Glomerular visceral epithelial cell (primary cell): ENCODE measurements at regions not wholly inside any gene's neighbourhood (a gene's known extent, or its start where the extent isn't known, plus 50 kb on each side); places are given as distances from the start of the nearest gene placed in this dataset.
"Not testable (repeated sequence)": the region's sequence is repeated elsewhere in the genome, so short reads cannot be mapped to it uniquely, and the experiment has no call there.

Source experiments
- DNase-seq: peaks from one replicate; pipeline ENCODE4 v3.0.0-alpha.2; 2016; ENCODE audit errors: extremely low spot score

DNA sequence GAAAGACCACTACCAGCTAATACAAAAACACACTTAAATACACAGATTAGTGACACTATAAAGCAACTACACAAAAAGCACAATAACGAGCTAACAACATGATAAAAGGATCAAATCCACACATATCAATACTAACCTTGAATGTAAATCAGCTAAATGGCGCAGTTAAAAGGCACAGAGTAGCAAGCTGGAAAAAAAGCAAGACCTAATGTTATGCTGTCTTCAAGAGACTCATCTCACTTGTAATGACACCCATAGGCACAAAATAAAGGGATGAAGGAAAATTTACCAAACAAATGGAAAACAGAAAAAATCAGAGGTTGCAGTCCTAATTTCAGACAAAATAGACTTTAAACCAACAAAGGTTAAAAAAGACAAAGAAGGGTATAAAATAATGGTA lies 86.3 kb downstream of the NUS1 start:
- no peak for DNase-seq

DNA sequence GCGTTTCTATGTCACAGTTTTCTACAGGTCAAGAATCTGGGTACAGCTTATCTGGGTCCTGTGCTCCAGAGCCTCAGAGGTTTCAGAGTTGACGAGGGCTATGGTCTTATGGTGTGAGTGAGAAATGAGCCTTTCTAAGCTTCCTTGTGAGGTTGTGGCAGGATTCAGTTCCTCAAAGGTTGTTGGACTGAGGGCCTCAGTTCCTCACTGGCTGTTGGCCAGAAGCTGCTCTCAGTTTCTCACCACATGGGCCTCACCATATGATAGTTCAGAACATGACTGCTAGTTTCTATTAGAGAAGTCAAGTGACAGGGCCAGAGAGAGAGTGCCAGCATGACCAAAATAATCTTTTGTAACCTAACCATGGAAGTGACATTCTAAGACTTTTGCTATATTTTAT lies 96.1 kb downstream of the NUS1 start:
- no peak for DNase-seq

DNA sequence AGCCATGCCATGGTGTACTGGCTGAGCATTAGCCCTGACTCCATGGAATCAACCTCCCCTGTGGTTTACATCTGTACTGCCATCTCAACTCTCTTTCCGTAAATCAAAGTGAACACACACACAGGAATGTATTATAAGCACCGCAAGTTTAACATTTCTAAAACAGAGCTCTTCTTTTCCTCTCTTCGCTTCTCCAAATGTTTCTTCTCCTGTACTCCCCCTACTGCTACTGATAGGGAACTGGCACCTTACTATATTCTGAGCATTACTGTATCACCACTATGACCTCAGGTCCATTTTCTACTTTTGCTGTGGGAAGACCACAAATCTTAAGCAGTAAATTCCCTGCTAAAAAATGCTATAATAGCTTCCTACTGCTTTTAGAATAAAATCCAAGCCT lies 101.2 kb downstream of the NUS1 start:
- DNase-seq, result no peak

DNA sequence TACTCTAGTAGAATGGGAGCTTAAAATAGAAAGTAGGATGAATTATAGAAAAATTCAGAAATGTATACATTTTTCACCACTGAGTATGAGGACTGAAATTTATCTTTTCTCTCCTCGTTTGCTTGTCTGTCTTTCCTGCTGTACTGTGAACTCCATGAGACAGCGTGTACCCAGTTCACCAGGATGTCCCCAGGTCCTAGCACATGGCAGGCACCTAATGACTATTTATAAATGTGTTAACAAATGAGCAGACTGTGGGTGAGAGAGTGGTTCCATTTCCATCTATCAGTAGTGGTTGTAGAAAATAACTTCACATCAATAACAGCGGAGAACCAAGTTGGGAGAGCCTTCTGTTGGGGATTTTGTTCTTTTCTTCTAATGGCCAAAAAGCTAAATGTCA lies 106.3 kb downstream of the NUS1 start:
- DNase-seq, result no peak

DNA sequence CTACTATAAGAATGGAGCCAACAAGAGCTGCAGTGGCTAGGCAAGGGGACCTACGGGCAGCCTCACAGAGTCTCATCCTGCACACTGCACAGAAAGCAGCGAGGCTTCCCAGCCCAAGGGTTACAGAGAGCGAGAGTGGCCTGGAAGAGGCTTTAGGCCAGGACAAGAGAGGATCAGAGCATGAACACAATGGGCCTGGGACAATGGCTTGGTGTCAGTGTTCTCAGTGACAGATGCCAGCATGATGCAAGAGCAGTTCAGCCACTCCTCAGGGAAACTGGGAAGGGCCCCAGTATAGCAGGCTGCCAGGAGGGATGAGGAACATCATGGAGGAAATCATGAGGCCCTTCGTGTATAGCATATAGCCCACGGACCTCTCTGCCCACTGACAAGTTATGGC lies 108.0 kb downstream of the NUS1 start:
- DNase-seq, result no peak

DNA sequence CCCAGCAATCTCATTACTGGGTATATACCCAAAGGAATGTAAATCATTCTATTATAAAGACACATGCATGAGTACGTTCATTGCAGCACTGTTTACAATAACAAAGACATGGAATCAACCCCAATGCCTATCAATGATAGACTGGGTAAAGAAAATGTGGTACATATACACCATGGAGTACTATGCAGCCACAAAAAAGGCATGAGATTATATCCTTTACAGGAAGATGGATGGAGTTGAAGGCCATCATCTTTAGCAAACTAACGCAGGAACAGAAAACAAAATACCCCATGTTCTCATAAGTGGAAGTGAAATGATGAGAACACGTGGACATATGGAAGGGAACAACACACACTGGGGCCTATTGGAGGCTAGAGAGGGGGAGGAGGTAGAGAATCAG lies 115.7 kb downstream of the NUS1 start:
- DNase-seq, result no peak

DNA sequence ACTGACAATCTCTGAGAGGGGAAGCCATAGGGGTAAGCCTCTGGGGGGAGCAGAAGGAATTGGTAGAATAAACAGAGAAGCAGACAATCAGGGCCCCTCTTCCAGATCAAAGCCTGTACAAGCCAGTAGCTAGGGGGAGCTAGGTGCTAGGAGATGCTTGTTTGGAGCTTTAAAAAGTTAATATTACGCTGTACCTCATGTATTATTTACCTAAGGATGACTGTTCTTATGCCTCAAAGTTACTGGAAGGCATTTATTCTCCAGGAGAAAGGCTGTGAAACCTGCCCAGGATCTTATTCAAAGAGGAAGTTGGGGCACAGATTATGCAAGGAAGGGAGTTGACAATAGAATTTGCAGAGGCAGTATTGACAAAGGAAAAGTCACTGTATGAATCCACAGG lies 111.8 kb upstream of the SLC35F1 start:
- no peak for DNase-seq

DNA sequence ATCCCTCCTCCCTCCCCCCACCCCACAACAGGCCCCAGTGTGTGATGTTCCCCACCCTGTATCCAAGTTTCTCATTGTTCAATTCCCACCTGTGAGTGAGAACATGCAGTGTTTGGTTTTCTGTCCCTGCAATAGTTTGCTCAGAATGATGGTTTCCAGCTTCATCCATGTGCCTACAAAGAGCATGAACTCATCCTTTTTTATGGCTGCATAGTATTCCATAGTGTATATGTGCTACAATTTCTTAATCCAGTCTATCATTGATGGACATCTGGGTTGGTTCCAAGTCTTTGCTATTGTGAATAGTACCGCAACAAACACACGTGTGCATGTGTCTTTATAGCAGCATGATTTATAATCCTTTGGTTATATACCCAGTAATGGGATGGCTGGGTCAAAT lies 108.2 kb upstream of the SLC35F1 start:
- DNase-seq, result not testable (repeated sequence)

DNA sequence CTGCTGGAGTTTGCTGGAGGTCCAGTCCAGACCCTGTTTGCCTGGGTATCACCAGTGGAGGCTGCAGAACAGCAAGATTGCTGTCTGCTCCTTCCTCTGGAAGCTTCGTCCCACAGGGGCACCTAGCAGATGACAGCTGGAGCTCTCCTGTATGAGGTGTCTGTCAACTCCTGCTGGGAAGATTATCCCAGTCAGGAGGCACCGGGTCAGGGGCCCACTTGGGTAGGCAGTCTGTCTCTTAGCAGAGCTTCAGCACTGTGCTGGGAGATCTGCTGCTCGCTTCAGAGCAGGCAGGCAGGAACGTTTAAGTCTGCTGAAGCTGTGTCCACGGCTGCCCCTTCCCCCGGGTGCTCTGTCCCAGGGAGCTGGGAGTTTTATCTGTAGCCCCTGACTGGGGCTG lies 96.8 kb upstream of the SLC35F1 start:
- no peak for DNase-seq

DNA sequence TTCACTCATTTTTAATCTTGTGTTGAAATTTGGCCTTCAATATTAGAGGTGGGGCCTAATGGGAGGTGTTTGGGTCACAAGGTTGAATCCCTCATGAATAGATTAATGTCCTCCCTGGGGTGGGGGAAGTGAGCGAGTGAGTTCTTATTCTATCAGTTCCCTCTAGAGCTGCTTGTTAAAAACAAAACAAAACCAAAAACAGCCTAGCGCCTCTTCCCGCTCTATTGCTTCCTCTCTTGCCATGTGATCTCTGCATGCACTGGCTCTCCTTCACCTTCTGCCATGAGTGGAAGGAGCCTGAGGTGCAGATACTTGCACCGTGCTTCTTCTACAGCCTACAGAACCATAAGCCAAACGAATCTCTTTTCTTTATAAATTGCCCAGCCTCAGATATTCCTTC lies 89.6 kb upstream of the SLC35F1 start:
- no peak for DNase-seq

DNA sequence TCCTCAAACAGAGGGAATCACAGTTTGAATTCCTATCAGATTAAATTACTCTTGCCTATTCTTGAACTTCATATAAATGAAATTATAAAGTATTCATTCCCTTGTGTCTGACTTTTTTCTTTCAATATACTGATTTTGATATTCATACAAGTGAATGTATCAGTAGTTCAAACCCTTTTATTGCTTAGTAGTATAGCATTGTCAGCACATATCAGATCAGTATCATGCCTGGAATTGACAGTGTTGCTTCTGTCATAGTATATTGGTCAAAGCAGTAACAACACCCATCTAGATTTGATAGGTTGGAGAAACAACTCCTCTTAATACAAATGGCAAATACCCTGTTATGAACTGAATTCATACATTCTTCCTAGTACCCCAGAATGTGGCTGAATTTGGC lies 89.1 kb upstream of the SLC35F1 start:
- no peak for DNase-seq

DNA sequence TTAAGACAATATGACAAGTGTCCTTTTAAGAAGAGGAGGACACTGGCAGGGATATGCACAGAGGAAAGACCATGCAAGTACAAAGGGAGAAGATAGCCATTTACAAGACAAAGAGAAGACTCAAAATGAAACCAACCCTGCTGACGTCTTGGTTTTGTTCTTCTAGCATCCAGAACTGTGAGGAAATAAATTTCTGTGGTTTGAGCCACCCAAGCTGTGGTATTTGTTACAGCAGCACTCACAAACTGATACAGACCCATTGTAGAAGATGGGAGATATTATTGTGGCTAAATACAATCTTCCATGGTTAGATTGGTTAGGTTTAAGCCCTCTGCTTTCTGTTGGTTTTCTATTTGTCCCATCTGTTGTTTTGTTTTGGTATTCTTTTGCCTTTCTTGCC lies 88.6 kb upstream of the SLC35F1 start:
- DNase-seq, result no peak

DNA sequence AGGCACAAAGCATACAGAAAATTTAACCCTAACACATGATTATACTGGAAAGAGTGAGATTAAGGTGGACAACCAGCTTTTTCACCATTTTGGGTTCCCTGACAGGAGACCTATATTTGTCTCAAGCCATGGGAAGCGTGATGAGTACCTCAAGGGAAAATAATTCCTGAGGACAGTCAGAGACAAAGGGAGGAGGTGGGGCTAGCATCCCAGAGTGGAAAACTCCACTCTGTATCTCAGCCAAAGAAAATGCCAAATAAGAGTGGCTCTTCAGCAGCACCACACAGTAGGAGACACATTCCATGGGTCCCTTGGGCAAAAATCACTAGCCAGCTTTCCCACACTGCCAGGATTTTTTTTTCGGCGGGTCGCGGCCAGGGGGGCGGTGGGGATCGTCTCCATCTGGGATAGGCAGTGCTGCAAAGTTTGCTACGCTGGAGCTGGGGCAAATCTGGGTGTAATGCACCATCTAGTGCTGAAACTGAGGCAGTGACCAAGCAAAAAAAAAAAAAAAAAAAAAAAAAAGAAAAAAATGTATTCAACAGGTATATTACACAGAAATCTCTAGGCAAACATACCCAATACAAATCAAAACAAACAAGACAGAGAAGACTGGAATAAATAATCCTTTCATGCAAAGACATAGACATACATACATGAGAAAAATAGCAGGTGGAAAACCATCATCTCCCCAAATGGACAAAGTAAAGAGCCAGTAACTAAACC lies 77.3 kb upstream of the SLC35F1 start:
- peak; percentile 46 for DNase-seq

DNA sequence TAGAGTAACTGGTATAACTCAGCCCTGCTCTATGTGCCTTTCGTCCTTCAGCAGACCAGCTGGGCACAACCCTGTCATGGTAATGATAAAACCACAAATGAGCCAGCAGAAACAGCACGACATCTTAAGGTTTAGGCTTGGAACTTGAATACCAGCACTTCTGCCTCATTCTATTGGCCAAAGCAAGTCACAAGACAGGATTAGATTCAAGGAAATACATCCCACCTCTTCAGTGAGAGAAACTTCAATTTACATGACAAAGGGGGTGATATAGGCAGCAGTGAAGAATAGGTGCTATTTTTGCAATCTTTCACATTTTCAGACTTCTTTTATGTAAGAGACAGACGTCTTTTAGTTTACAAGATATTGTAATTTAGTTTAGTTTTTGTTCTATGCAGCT lies 69.8 kb upstream of the SLC35F1 start:
- DNase-seq, result no peak

DNA sequence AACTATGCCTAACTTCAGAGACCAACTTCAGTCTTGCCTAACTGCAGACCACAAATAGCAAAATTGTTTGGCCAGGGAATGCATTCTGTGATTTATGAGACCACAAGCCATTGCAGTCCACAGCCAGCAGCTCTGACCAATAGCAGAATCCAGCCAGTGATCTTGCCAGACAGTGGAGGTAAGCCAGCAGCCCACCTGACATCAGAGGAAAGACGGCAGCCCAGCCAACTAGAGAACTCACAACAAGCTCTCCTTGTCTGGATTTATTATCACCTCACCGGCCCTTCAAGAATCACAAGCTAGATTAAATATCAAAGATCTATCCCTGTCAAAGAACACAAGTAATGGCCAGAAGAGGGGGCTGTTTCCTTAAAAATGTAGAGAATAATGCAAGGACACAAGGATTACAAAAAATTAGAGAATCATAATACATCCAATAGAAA lies 66.5 kb upstream of the SLC35F1 start:
- peak; percentile 40 for DNase-seq

DNA sequence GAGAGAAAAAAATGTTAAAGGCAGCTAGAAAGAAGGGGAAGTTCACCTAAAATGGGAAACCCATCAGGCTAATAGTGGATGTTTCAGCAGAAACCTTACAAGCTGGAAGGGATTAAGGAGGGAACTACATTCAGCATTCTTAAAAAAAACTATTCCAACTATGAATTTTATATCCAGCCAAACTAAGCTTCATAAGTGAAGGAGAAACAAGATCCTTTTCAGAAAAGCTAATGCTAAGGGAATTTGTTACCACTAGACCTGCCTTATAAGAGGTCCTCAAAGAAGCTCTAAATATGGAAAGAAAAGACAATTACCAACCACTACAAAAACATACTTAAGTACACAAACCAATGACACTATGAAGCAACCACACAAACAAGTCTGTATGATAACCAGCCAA lies 59.2 kb upstream of the SLC35F1 start:
- DNase-seq, result no peak

DNA sequence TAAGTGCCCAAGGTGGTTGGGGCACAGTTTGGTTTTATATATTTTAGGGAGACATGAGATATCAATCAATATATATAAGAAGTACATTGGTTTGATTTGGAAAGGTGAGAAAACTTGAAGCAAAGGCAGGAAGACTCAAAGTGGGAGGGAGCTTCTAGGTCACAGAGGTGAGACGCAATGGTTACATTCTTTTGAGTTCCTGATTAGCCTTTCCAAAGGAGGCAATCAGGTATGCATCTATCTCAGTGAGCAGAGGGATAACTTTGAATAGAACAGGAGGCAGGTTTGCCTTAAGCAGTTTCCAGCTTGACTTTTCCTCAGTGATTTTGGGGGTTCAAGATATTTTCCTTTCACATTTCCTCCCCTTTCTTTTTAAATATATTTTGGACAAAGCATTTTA lies 58.0 kb upstream of the SLC35F1 start:
- DNase-seq, result no peak
